ENCODE measurements at regions not wholly inside any gene's neighbourhood (a gene's known extent, or its start where the extent isn't known, plus 50 kb on each side); places are given as distances from the start of the nearest gene placed in this dataset.

DNA sequence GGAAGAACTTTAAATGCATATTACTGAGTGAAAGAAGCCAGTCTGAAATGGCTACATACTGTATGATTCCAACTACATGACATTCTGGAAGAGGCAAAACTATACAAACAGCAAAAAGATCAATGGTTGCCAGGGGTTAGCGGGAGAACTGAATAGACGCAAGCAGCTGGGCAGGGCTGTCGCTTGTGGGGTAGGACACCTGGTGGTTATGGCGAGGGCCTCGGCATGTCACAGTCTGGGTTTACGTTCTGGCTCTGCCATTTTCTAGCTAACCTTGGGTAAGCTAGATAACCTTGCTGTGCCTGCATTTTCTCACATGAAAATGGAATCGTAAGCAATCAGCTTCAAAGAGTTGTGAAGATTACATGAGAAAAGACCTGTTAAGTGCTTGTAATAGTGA lies 55.2 kb upstream of the SYT13 start:
- ATAC-seq (no peak), DNase-seq (no peak)
- in situ Hi-C loops (cut with MboI; ENCODE audit: low sequenced_read_pairs in 4 of 4) (loop anchor here in 2 of 4 donors (10.0 to 25.0 kb wide), 2 partner anchors 429 to 433 kb away; no protein-coding TSS in a partner anchor), intact Hi-C loops (cut with DNase I; ENCODE audit: low total_unique reads) (no loop called here)
- Histone ChIP-seq H3K27ac (no peak overlapping the region), H3K4me1 (peaks cover 10 to 14% of the 10 kb centered on the region in 2 donors), H3K9me3 (no peaks in the 10 kb centered on the region), H3K4me3 (no peak overlapping the region), H3K27me3 (peaks cover 0 to 6% (median 0%) of the 10 kb centered on the region in 3 donors), H3K36me3 (no peaks in the 10 kb centered on the region)
- TF ChIP-seq, protein P1, sequence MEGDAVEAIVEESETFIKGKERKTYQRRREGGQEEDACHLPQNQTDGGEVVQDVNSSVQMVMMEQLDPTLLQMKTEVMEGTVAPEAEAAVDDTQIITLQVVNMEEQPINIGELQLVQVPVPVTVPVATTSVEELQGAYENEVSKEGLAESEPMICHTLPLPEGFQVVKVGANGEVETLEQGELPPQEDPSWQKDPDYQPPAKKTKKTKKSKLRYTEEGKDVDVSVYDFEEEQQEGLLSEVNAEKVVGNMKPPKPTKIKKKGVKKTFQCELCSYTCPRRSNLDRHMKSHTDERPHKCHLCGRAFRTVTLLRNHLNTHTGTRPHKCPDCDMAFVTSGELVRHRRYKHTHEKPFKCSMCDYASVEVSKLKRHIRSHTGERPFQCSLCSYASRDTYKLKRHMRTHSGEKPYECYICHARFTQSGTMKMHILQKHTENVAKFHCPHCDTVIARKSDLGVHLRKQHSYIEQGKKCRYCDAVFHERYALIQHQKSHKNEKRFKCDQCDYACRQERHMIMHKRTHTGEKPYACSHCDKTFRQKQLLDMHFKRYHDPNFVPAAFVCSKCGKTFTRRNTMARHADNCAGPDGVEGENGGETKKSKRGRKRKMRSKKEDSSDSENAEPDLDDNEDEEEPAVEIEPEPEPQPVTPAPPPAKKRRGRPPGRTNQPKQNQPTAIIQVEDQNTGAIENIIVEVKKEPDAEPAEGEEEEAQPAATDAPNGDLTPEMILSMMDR (IDR thresholded peaks at IDR 0.05 in 4 of 5, conservative IDR thresholded peaks at IDR 0.05 in 1 of 5): no peak
- no peak for TF ChIP-seq POLR2A (IDR thresholded peaks at IDR 0.05)

DNA sequence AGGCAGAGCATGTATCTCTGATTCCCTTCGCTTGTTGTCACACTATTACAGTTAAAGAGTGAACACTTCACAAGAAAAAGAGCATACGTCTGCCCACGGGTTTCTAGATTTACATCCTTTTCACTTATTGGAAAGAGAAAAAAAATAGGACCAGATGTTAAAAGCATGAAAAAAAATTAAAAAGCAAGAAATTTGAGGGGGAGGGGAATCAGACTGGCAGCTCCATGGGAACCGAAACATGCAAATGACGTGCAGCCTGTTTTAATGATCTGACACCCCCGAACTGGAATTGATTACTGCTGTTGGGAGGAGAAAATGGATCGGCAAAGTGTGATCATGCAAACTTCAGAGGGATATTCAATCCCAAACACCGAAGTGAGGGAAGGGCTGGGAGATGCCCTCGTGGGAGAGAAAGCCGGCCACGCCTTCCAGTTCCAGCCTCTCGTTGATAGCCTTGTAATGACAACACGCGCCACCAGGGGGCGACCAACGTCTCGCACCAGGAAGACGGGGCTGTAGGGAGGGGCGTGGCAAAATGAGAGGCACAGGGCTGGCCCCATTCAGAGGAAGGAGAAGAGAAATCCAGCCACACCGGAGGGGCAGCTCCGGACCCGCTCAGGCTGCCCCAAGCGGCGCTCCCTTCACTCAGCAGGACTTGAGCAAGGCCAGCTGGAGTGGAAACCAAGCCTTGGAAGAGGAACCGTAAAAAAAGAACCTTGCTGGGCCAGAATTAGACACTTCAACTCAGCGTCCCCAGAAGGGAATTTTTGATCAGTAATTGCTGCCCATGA lies 53.8 kb upstream of the SYT13 start:
- peak; percentile 96 to 99 for ATAC-seq
- H3K27me3 ChIP-seq: peaks cover 0 to 6% (median 0%) of the 10 kb centered on the region in 3 donors
- in situ Hi-C loops (cut with MboI; ENCODE audit: low sequenced_read_pairs in 4 of 4) (loop anchor here (10.0 to 25.0 kb wide), 3 partner anchors 225 to 435 kb away; no protein-coding TSS in a partner anchor), intact Hi-C loops (cut with DNase I; ENCODE audit: low total_unique reads) (loop anchor here (1.0 to 10.0 kb wide), 3 partner anchors 155 to 432 kb away; no protein-coding TSS in a partner anchor)
- H3K36me3 ChIP-seq: no peaks in the 10 kb centered on the region
- peak overlapping the region; percentile 1 to 34 (median 19) for H3K4me3 ChIP-seq
- no peaks in the 10 kb centered on the region for H3K9me3 ChIP-seq
- TF ChIP-seq POLR2A (IDR thresholded peaks at IDR 0.05): no peak
- TF ChIP-seq, protein P1 (IDR thresholded peaks at IDR 0.05 in 4 of 5, conservative IDR thresholded peaks at IDR 0.05 in 1 of 5): peak; percentile 86 to 90 (median 87)
- DNase-seq: peak; percentile 70 to 86
- H3K4me1 ChIP-seq: peaks cover 10 to 14% of the 10 kb centered on the region in 2 donors
- H3K27ac ChIP-seq: no peak overlapping the region

DNA sequence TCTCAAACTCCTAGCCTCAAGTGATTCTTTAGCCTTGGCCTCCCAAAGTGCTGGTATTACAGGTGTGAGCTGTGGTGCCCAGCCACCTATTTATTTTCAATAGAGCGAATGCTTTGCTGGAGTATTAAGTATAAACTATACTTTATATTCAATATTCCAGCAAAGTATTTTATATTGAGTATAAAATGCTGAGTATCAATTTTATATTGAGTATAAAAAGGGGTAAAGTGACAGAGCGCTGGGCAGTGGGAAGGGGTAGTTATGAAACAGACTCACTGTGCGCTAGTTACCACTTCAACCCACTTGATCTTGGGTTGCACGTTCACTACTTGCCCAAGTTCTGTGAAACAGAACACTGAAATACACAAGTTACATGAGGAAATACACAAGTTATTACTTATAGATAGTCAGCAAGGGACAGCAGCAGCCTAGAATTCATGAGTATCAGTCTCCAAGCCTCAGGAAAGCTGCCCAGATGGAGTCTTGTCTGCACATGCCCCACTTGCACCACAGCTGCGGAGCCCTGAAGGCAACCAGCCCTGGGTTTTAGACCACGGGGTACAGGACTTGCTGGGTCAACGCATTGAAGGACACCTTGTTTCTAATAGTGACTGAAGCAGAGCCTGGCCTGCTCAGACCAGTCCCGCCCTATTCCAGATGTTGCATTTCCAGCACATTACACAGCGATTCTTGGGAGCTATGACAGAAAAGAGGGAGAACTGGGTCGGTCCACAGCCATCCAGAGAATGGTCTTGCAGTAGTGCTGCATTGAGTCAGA lies 51.6 kb upstream of the SYT13 start:
- ATAC-seq (no peak), DNase-seq (no peak)
- H3K27ac ChIP-seq: no peak overlapping the region
- peaks cover 0 to 6% (median 0%) of the 10 kb centered on the region in 3 donors for H3K27me3 ChIP-seq
- peaks cover 10 to 18% of the 10 kb centered on the region in 2 donors for H3K4me1 ChIP-seq
- H3K4me3 ChIP-seq: no peak overlapping the region
- intact Hi-C loops (cut with DNase I; ENCODE audit: low total_unique reads) (loop anchor here (10.0 kb wide), 2 partner anchors 153 to 403 kb away; no protein-coding TSS in a partner anchor), in situ Hi-C loops (cut with MboI; ENCODE audit: low sequenced_read_pairs in 4 of 4) (loop anchor here in 3 of 4 donors (10.0 to 25.0 kb wide), 3 partner anchors 223 to 437 kb away; no protein-coding TSS in a partner anchor)
- TF ChIP-seq, protein P1 (IDR thresholded peaks at IDR 0.05 in 4 of 5, conservative IDR thresholded peaks at IDR 0.05 in 1 of 5): no peak
- no peak for TF ChIP-seq POLR2A (IDR thresholded peaks at IDR 0.05)
- H3K9me3 ChIP-seq: no peaks in the 10 kb centered on the region
- no peaks in the 10 kb centered on the region for H3K36me3 ChIP-seq

DNA sequence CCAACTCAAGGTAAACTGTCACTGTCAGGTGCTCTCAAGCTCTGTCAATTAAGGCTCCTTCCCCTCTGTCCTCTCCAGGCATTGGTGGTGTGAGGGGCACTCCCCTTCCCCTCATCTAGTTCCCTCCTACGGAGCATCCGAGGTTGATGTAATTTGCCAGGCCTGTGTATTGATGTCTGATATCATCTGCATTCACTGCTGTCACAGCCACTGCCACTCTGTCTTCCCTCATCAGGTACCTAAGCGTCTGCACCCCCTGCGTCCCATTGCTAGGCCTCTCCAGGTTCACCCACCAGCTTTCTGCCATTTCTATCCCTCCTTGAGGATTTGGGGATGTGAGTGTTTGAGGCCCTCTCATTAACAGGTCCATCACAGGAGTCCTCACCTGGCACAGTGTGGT lies 50.0 kb upstream of the SYT13 start:
- TF ChIP-seq, protein P1 (IDR thresholded peaks at IDR 0.05 in 4 of 5, conservative IDR thresholded peaks at IDR 0.05 in 1 of 5): no peak
- no peak for TF ChIP-seq POLR2A (IDR thresholded peaks at IDR 0.05)
- H3K4me3 ChIP-seq: no peak overlapping the region
- intact Hi-C loops (cut with DNase I; ENCODE audit: low total_unique reads) (loop anchor here (10.0 kb wide), 2 partner anchors 151 to 401 kb away; no protein-coding TSS in a partner anchor), in situ Hi-C loops (cut with MboI; ENCODE audit: low sequenced_read_pairs in 4 of 4) (loop anchor here in 3 of 4 donors (10.0 to 25.0 kb wide), 3 partner anchors 221 to 439 kb away; no protein-coding TSS in a partner anchor)
- no peak overlapping the region for H3K27ac ChIP-seq
- H3K9me3 ChIP-seq: no peaks in the 10 kb centered on the region
- no peak for ATAC-seq
- DNase-seq: no peak
- H3K36me3 ChIP-seq: no peaks in the 10 kb centered on the region
- H3K4me1 ChIP-seq: peaks cover 10 to 18% of the 10 kb centered on the region in 2 donors
- H3K27me3 ChIP-seq: peaks cover 0 to 6% (median 0%) of the 10 kb centered on the region in 3 donors
